Dermis blood vessel endothelial cell (primary cell): ENCODE measurements at regions not wholly inside any gene's neighbourhood (a gene's known extent, or its start where the extent isn't known, plus 50 kb on each side); places are given as distances from the start of the nearest gene placed in this dataset.
"Not testable (repeated sequence)": the region's sequence is repeated elsewhere in the genome, so short reads cannot be mapped to it uniquely, and the experiment has no call there.

Experiments used
- DNase-seq: peaks from one replicate; pipeline ENCODE4 v3.0.0; 2010

DNA sequence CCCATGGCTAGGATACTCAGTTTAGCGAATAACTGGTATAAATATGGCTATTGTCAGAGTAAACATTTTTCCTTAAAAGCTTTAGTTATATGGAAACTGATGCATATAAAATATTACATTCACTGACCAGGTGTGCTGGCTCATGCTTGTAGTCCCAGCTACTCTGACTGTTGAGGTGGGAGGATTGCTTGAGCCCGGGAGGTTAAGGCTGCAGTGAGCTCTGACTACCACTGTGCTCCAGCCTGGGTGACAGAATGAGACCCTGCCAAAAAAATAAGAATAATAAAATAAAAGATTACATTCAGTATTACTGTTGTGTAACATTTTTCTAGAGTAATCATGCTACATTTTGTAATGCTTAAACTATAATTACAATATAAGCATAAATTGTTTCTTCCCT lies 350.4 kb upstream of the FSIP2 start:
- no peak for DNase-seq

DNA sequence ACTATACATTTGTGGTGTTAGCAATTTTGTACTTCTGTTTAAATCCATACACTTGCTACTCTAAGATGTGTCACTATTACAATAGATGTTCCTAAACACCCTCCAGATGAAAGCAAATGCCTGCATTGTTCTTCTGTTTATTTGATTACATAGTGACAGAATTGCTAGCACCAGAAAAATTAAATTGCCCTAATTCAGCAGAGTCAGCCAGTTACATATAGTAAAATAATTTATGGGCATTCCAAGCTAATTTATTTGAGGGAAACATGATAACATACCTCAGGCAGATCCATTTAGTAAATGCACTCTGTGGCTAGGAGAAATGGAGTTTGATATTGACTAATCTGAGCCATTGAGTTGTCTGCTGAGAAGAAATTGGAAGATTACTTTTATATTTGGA lies 347.1 kb upstream of the FSIP2 start:
- no peak for DNase-seq

DNA sequence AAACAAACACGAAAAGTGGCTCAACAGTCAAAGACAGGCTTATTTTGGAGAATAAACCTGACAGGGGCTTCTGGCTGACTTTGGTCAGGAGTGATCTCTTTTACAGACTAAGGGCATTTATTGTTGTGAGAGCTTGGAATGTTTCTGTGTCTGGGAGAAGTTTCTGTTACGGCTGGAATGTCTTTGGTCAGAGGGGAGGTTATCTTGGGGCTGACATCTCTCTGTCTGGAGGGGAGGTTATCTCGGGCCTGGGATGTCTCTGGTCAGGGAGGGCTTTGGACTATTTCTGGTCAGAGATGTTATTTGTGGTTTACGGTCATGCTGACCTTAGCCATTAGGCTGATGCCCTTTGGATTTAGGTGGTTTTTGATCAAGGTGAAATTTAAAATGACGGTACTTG lies 345.5 kb upstream of the FSIP2 start:
- DNase-seq = no peak

- no peak for DNase-seq
Observed at GRCh38 chr2:185402474-185402873, 336.1 kb upstream of the FSIP2 start.

DNA sequence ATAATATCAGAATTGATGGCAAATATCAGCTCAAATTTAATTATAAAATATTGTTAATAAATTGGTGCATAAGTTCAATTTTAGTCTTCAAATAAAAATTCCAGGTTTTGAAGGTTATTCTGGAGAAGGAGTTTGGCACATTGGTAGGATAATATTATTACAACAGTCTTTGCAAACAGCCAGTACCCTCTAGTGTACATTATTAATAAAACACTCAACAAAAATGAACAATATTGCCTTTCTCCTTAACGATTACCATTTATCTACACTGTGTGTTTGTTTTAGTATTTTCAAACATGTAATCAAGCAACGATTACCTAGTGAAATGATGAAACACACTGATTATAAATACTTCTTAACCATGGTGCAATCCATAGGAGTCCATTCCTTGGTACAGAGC lies 334.0 kb upstream of the FSIP2 start:
- DNase-seq = no peak

DNA sequence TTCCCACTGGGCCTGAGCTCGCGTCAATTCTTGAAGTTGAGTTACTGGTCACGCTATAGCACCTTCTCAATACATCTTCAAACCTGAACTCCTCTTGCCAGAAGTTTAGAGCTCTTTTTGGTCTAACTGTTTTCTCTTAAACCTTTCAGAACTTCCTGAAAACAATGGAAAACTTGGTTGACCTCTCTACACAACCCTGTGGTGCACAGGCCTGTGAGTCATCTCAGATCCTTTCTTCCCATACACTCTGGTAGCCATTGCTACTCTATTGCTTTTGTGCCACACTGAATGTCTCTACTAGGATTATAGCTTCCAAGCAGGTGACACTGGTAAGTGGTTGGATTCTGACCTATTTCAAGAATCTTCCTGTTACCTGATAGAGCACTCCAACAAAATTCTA lies 321.5 kb upstream of the FSIP2 start:
- no peak for DNase-seq

DNA sequence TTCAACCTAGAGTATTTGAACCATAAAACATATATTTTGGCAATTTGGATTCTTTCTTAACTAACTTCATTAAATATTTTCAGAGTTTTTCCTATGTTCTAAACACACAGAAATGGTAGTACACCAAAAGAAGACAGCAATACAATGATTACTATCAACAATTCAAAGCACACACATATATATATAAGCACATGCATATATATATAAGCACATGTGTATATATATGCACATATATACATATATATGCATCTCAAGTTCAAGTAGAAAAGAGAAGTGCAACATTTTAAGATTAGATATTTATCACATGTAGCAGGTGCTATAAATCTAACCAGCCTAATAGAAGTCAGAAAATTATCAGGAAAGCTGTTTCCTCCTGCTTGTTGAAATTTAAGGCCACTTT lies 320.9 kb upstream of the FSIP2 start:
- no peak for DNase-seq

- not testable (repeated sequence) for DNase-seq
Observed at GRCh38 chr2:185424958-185425629, 313.5 kb upstream of the FSIP2 start.

DNA sequence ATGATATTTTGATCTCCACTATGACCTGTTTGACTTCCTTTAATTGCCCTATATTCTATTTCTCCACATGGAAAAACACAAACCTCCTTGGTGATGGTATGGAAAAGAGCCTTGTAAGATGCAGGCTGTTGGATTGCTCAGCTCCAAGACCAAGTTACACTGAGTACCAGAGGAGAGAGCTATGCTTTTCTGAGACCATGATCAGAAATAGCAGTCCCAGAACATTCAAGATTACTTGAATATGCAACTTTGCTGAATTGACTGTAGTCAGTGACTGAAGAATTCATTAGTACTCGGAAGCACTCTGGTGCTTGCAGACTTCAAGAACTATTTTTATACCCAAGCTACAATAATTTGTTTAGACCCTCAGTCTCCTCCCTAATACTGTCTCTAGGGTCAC lies 310.6 kb upstream of the FSIP2 start:
- no peak for DNase-seq

DNA sequence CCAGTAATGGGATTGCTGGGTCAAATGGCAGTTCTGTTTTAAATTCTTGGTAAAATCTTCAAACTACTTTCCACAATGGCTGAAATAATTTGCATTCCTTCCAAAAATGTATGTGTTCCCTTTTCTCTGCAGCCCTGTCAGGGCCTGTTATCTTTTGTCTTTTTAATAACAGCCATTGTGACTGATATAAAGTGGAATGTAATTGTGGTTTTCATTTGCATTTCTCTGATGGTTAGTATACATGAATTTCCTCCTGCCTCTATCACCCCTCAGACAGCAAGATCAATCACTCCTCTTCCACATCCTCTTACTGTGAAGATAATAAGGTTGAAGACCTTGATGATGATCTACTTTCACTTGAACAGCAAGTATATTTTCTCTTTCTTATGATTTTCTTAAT lies 304.8 kb upstream of the FSIP2 start:
- DNase-seq = no peak

DNA sequence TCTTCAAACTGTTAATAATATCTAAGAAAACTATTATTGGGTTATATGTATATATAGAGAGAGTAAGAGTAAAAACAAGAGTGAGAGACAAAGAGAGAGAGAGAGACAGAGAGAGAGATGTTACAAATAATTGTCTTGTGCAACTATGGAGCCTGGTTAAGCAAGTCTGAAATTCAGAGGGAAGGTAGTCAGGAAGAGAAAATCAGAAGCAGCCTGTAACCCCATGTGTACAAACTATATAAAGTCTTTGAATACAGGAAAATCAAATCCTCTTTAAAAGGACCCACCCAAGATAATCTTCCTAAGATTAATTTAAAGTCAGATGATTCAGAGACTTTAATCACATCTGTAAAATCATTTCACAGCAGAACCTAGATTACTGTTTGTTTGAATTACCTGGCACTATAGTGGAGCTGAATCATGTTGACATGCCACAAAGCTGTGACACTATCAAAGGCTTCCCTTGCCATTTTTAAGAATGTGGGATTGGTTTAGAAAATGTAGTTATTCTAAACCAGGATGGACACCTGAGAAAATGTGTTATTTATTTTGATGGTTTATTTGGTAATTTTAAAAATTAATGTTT lies 301.7 kb upstream of the FSIP2 start:
- DNase-seq = no peak

DNA sequence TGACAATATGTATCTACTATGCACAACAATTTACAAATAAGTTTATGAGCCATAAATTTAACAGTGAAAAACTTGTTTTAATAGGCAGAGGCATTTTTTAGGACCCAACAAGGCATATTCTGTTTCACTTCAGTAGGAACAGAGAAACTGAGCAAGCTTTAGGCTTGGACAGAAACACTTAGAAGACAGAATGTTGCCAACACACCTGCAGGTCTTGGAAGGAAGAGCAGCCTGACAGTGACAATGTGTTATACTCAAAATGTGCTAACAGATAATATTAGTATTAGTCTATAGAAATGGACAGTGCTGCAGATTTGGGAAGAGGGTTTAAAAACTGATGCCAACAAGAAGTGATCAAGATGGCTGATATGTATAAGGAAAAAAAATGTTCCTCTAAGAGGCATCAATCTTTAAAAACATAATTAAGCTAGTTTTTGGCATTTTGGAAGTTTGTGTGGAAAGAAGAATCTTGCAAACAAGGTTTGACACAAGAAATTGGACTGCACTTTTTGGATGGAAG lies 297.1 kb upstream of the FSIP2 start:
- no peak for DNase-seq

DNA sequence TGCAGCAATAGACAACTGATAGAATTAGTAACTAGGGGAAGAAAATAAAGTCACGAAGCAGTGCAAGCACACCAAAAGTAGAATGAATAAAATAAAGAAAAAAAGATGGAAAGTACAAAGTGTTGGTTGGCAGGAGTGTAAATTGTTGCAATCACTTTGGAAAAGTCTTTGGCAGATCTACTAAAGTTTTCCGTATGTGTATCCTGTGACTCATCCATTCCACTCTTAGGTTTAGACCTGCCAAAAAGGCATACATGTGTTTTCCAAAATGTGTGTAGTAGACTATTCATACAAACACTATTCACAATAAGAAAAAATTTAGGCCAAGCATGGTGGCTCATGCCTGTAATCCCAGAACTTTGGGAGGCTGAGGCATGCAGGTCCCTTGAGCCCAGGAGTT lies 282.1 kb upstream of the FSIP2 start:
- no peak for DNase-seq

DNA sequence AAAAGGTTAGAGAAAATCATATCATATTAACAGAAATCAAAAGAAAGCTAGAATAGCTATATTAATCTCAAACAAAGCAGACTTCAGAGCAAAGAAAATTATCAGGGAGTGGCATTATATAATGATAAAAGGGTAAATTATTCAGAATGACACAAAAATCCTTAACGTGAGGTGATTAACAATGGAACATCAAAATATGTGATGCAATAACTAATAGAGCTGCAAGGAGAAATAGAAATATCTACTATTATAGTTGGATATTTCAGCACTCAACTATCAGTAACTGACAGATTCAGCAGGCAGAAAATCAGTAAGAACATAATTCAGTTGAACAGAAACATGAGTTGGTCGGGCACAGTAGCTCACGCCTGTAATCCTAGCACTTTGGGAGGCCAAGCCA lies 275.1 kb upstream of the FSIP2 start:
- DNase-seq = no peak

DNA sequence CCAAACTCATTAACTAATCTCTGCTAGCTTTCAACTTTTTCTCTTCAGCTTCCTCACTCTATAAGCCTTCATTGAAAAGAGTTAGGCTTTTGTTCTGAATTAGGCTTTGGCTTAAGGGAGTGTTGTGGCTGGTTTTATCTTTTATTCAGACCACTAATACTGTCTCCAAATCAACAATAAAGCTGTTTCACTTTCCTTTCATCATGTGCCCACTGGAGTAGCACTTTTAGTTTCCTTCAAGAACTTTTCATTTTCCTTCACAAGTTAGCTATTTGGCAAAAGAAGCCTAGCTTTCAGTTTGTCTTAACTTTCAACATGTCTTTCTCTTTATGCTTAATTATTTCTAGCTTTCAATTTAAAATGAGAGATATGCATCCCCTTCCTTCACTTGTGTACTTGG lies 271.7 kb upstream of the FSIP2 start:
- DNase-seq = no peak

GRCh38 chr2:185471441-185471840 lies 267.2 kb upstream of the FSIP2 start:
- DNase-seq = no peak

GRCh38 chr2:185472574-185472973 lies 266.0 kb upstream of the FSIP2 start:
- DNase-seq = no peak

GRCh38 chr2:185473838-185474237 lies 264.8 kb upstream of the FSIP2 start:
- DNase-seq = no peak

- DNase-seq = no peak
Observed at GRCh38 chr2:185475914-185476313, 262.7 kb upstream of the FSIP2 start.

GRCh38 chr2:185477452-185477851 lies 261.2 kb upstream of the FSIP2 start:
- no peak for DNase-seq

GRCh38 chr2:185484602-185485001 lies 254.0 kb upstream of the FSIP2 start:
- no peak for DNase-seq

- no peak for DNase-seq
Observed at GRCh38 chr2:185502351-185502750, 236.3 kb upstream of the FSIP2 start.

DNA sequence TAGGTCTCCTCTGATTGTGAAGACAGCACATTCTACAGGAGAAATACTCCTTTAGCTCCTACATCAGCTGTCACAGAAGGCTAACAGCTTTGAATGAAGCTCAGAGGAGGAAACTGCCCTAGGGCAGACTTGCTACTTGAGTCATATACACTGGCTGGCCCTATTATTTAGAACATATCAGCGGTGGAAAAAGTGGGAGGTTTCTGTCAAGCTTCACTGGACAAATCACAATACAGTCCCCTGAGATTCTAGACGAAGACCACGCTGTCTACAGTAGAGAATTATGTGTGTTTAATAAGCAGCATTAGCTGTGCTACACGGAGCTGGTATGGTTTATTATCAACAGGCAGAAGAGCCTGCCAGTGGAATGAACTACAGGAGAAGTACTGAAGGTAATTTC lies 230.9 kb upstream of the FSIP2 start:
- DNase-seq = no peak

DNA sequence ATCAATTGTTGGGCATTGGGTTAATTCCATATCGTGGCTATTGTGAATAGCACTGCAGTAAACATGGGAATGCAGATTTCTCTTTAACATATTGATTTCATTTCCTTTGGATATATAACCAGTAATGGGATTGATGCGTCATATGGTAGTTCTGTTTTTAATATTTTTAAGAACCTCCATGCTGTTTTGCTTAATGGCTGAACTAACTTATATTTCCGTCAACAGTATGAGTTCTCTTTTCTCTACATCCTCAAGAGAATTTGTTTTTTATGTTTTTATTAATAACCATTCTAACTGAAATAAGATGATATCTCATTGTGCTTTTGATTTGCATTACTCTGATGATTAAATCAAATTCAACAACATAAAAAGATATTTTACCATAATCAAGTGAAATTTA lies 228.5 kb upstream of the FSIP2 start:
- no peak for DNase-seq

GRCh38 chr2:185511925-185512324 lies 226.7 kb upstream of the FSIP2 start:
- no peak for DNase-seq
